H9 (cell line): ENCODE measurements at regions not wholly inside any gene's neighbourhood (a gene's known extent, or its start where the extent isn't known, plus 50 kb on each side); places are given as distances from the start of the nearest gene placed in this dataset.

Experiments
- DNase-seq: peaks from one replicate; pipeline ENCODE4 v3.0.0-alpha.2; 2017
- H2AFZ ChIP-seq: one replicate; pipeline ENCODE4 v1.6.1; 2013; ENCODE audit warnings: mild to moderate bottlenecking, low read length, control low read depth, moderate library complexity
- H2AK5ac ChIP-seq: 2 replicates; pipeline ENCODE4 v1.6.1; 2013; ENCODE audit warnings: low read length, control low read depth, mixed read lengths; ENCODE audit not compliant: insufficient read length
- H2BK120ac ChIP-seq: one replicate; pipeline ENCODE4 v1.6.1; 2013; ENCODE audit warnings: low read depth, mild to moderate bottlenecking, low read length, control low read depth, inconsistent platforms; ENCODE audit not compliant: poor library complexity, severe bottlenecking
- H2BK12ac ChIP-seq: 2 replicates; pipeline ENCODE4 v1.6.1; 2013; ENCODE audit warnings: low read length, control low read depth, mixed read lengths, low read depth; ENCODE audit not compliant: insufficient read length
- H2BK15ac ChIP-seq: 2 replicates; pipeline ENCODE4 v1.6.1; 2013; ENCODE audit warnings: low read depth, low read length, control low read depth
- H2BK20ac ChIP-seq: one replicate; pipeline ENCODE4 v1.6.1; 2013; ENCODE audit warnings: low read depth, mild to moderate bottlenecking, low read length, control low read depth, inconsistent platforms; ENCODE audit not compliant: poor library complexity, severe bottlenecking
- H2BK5ac ChIP-seq: 2 replicates; pipeline ENCODE4 v1.6.1; 2013; ENCODE audit warnings: low read length, control low read depth, mixed read lengths; ENCODE audit not compliant: insufficient read length
- H3K14ac ChIP-seq: 2 replicates; pipeline ENCODE4 v1.6.1; 2013; ENCODE audit warnings: low read length, control low read depth; ENCODE audit not compliant: insufficient read depth
- H3K18ac ChIP-seq: 2 replicates; pipeline ENCODE4 v1.6.1; 2013; ENCODE audit warnings: low read depth, mild to moderate bottlenecking, mixed read lengths, low read length, control low read depth; ENCODE audit not compliant: insufficient read length
- H3K23ac ChIP-seq: 2 replicates; pipeline ENCODE4 v1.6.1; 2013; ENCODE audit warnings: low read length, control low read depth, mixed read lengths, low read depth; ENCODE audit not compliant: insufficient read length
- H3K23me2 ChIP-seq: 2 replicates; pipeline ENCODE4 v1.6.1; 2013; ENCODE audit warnings: low read depth, mild to moderate bottlenecking, mixed read lengths, low read length, control low read depth; ENCODE audit not compliant: insufficient read length, poor library complexity, severe bottlenecking
- H3K27ac ChIP-seq: 2 replicates; pipeline ENCODE4 v1.5.1; 2013; ENCODE audit warnings: low read length, control low read depth, mixed read lengths, low read depth; ENCODE audit not compliant: insufficient read length
- H3K27me3 ChIP-seq: 2 replicates; pipeline ENCODE4 v1.6.1; 2013; ENCODE audit warnings: low read length, control low read depth, inconsistent platforms; ENCODE audit not compliant: insufficient read depth
- H3K4ac ChIP-seq: 2 replicates; pipeline ENCODE4 v1.6.1; 2013; ENCODE audit warnings: low read depth, mild to moderate bottlenecking, control low read depth, inconsistent platforms, low read length, moderate library complexity
- H3K4me1 ChIP-seq: 2 replicates; pipeline ENCODE4 v1.6.1; 2013; ENCODE audit warnings: low read length, control low read depth, inconsistent platforms; ENCODE audit not compliant: insufficient read depth
- H3K4me2 ChIP-seq: 2 replicates; pipeline ENCODE4 v1.6.1; 2013; ENCODE audit warnings: low read length, control low read depth, mixed read lengths; ENCODE audit not compliant: insufficient read length, insufficient read depth
- H3K56ac ChIP-seq: 2 replicates; pipeline ENCODE4 v1.6.1; 2013; ENCODE audit warnings: low read depth, mild to moderate bottlenecking, mixed read lengths, low read length, control low read depth; ENCODE audit not compliant: insufficient read length
- H3K79me1 ChIP-seq: 2 replicates; pipeline ENCODE4 v1.6.1; 2013; ENCODE audit warnings: low read depth, mild to moderate bottlenecking, moderate library complexity, low read length, control low read depth, inconsistent platforms; ENCODE audit not compliant: insufficient read depth, poor library complexity, severe bottlenecking
- H3K79me2 ChIP-seq: 2 replicates; pipeline ENCODE4 v1.6.1; 2013; ENCODE audit warnings: low read length, control low read depth, inconsistent platforms; ENCODE audit not compliant: insufficient read depth
- H3K9ac ChIP-seq: 2 replicates; pipeline ENCODE4 v1.6.1; 2013; ENCODE audit warnings: low read length, control low read depth, mixed read lengths; ENCODE audit not compliant: insufficient read length; ENCODE audit errors: extremely low read depth
- H3K9me3 ChIP-seq: one replicate; pipeline ENCODE4 v1.6.1; 2013; ENCODE audit warnings: low read depth, low read length, inconsistent platforms; ENCODE audit not compliant: control insufficient read depth
- H3T11ph ChIP-seq: one replicate; pipeline ENCODE4 v1.6.1; 2013; ENCODE audit warnings: mild to moderate bottlenecking, low read length, control low read depth, inconsistent platforms
- H4K20me1 ChIP-seq: one replicate; pipeline ENCODE4 v1.6.1; 2013; ENCODE audit not compliant: control insufficient read depth, insufficient read length, insufficient read depth
- H4K5ac ChIP-seq: 2 replicates; pipeline ENCODE4 v1.6.1; 2013; ENCODE audit warnings: low read depth, mild to moderate bottlenecking, mixed read lengths, low read length, control low read depth; ENCODE audit not compliant: insufficient read length
- H4K8ac ChIP-seq: replicated peaks from 2 replicates; pipeline ENCODE4 v1.6.1; 2013; ENCODE audit warnings: low read length, control low read depth, mixed read lengths, low read depth; ENCODE audit not compliant: insufficient read length
- H4K91ac ChIP-seq: 2 replicates; pipeline ENCODE4 v1.6.1; 2013; ENCODE audit warnings: low read depth, mild to moderate bottlenecking, moderate library complexity, mixed read lengths, low read length, control low read depth; ENCODE audit not compliant: insufficient read length
- H3K27ac Mint-ChIP-seq, 3 experiments: 2 replicates in 2 of 3; 3 replicates in 1 of 3; pipeline ENCODE4 v1.8.0; 2020 to 2021; ENCODE audit warnings: mixed read lengths in 3 of 3, mild to moderate bottlenecking in 1 of 3, moderate library complexity in 1 of 3
- H3K27me3 Mint-ChIP-seq: 2 replicates; pipeline ENCODE4 v1.8.0; 2021; ENCODE audit warnings: low read depth, mild to moderate bottlenecking, moderate library complexity, mixed read lengths
- H3K36me3 Mint-ChIP-seq, 3 experiments: 2 replicates in 2 of 3; 3 replicates in 1 of 3; pipeline ENCODE4 v1.8.0; 2020 to 2021; ENCODE audit warnings: low read depth in 3 of 3, mixed read lengths in 3 of 3; ENCODE audit not compliant: insufficient read depth in 1 of 3
- H3K4me1 Mint-ChIP-seq, 2 experiments: 2 replicates each; pipeline ENCODE4 v1.8.0; 2020; ENCODE audit warnings: mixed read lengths in 2 of 2
- H3K4me3 Mint-ChIP-seq, 2 experiments: 2 replicates in 1 of 2; 3 replicates in 1 of 2; pipeline ENCODE4 v1.8.0; 2020 to 2021; ENCODE audit warnings: mild to moderate bottlenecking in 2 of 2, mixed read lengths in 2 of 2, moderate library complexity in 1 of 2
- H3K9me3 Mint-ChIP-seq, 2 experiments: 2 replicates in 1 of 2; 3 replicates in 1 of 2; pipeline ENCODE4 v1.8.0; 2020; ENCODE audit warnings: mild to moderate bottlenecking in 2 of 2, mixed read lengths in 2 of 2, moderate library complexity in 1 of 2
- WGBS: extraction: QIAGEN DNeasy Blood & Tissue Kit; methylation state at CpG from one replicate; pipeline ENCODE4 v1.1.7; 2013; ENCODE audit warnings: missing lambda C conversion rate, low lambda C conversion rate, mixed read lengths; ENCODE audit not compliant: insufficient read length; ENCODE audit errors: extremely low coverage; 5-methylcytosine and 5-hydroxymethylcytosine counted together
- TF ChIP-seq, protein P1 (sequence below): fragments of 200-600 bp; sonication (generic); conservative IDR thresholded peaks from 3 replicates; pipeline ENCODE4 v1.8.0; 2021; ENCODE audit warnings: antibody characterized with exemption, mild to moderate bottlenecking

GRCh38 chr2:51612387-51612786, 580.5 kb upstream of the NRXN1 start:
- Histone ChIP-seq H3K4ac (no peak overlapping the region), H2AK5ac (no peak overlapping the region), H3K14ac (no peak overlapping the region), H3T11ph (no peak overlapping the region), H3K4me1 (no peaks in the 10 kb centered on the region), H3K79me1 (no peaks in the 10 kb centered on the region), H2BK120ac (no peak overlapping the region), H3K23ac (no peak overlapping the region), H2BK15ac (no peak overlapping the region), H2AFZ (no peak overlapping the region), H3K56ac (no peak overlapping the region), H3K23me2 (no peaks in the 10 kb centered on the region), H3K9ac (no peak overlapping the region), H2BK12ac (no peak overlapping the region), H3K4me2 (no peak overlapping the region), H4K8ac (no peak overlapping the region), H2BK20ac (no peak overlapping the region), H3K27ac (no peak overlapping the region), H3K9me3 (peaks cover 23% of the 10 kb centered on the region), H3K18ac (no peak overlapping the region), H4K5ac (no peak overlapping the region), H4K20me1 (no peaks in the 10 kb centered on the region), H3K79me2 (no peaks in the 10 kb centered on the region), H3K27me3 (no peaks in the 10 kb centered on the region), H4K91ac (no peak overlapping the region), H2BK5ac (no peak overlapping the region)
- no peak for DNase-seq
- H3K4me3 Mint-ChIP-seq, result no peak overlapping the region
- H3K27me3 Mint-ChIP-seq, result no peaks in the 10 kb centered on the region
- peaks cover 47 to 58% of the 10 kb centered on the region in 2 experiments for H3K9me3 Mint-ChIP-seq
- TF ChIP-seq, protein P1, sequence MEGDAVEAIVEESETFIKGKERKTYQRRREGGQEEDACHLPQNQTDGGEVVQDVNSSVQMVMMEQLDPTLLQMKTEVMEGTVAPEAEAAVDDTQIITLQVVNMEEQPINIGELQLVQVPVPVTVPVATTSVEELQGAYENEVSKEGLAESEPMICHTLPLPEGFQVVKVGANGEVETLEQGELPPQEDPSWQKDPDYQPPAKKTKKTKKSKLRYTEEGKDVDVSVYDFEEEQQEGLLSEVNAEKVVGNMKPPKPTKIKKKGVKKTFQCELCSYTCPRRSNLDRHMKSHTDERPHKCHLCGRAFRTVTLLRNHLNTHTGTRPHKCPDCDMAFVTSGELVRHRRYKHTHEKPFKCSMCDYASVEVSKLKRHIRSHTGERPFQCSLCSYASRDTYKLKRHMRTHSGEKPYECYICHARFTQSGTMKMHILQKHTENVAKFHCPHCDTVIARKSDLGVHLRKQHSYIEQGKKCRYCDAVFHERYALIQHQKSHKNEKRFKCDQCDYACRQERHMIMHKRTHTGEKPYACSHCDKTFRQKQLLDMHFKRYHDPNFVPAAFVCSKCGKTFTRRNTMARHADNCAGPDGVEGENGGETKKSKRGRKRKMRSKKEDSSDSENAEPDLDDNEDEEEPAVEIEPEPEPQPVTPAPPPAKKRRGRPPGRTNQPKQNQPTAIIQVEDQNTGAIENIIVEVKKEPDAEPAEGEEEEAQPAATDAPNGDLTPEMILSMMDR, result no peak
- H3K4me1 Mint-ChIP-seq, result no peaks in the 10 kb centered on the region
- no CpG with 5 or more reads among the region's 3 CpGs for WGBS
- no peak overlapping the region for H3K27ac Mint-ChIP-seq
- peaks cover 18 to 54% (median 29%) of the 10 kb centered on the region in 3 experiments for H3K36me3 Mint-ChIP-seq
